HG03097 (cell line): ENCODE measurements at regions not wholly inside any gene's neighbourhood (a gene's known extent, or its start where the extent isn't known, plus 50 kb on each side); places are given as distances from the start of the nearest gene placed in this dataset.

Source experiments
- ATAC-seq: cut with Tn5 transposase; IDR thresholded peaks from one replicate; pipeline ENCODE4 v1.9.1; 2021; ENCODE audit not compliant: unreplicated experiment, low FRiP score

- ATAC-seq = no peak
These were observed 401.3 kb downstream of the BRINP1 start for GRCh38 chr9:118967901-118968300.

DNA sequence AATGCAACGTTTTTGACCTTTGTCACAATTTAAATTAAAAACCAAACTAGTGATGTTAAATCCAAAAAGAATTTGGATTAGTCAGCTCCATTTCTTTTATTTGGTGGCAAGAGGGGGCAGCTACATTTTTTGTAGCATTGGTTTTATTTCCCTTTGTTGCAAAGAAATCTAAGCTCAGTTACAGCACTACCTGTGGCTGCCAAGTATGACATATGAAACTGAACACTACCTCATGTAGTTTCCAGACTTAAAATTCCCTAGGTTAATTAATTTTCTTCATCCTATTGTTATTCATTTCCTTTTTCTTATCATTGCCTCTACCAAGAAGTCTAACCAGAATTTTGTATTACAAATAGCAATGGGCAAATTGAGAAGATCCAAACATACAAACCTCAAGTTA lies 393.5 kb downstream of the BRINP1 start:
- ATAC-seq = no peak

GRCh38 chr9:118976160-118976559 lies 393.1 kb downstream of the BRINP1 start:
- no peak for ATAC-seq

DNA sequence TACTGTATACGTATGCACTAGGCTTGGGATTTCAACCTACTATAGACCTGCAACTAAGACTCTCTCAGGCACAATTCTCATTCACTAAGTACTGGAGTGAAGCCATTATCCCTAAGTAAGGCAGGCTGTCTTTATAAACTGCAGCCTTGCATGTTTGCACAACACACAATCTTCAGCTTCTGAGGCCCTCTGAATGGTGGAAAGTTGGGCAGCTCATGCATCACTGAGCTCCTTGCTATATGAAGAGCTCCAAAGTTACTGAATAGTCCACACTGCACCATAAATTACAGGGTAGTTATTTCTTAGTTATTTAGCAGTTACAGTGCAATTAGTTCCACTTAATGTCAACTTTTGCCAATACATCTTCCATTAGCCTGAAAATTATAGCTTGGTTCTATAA lies 384.6 kb downstream of the BRINP1 start:
- ATAC-seq = no peak

DNA sequence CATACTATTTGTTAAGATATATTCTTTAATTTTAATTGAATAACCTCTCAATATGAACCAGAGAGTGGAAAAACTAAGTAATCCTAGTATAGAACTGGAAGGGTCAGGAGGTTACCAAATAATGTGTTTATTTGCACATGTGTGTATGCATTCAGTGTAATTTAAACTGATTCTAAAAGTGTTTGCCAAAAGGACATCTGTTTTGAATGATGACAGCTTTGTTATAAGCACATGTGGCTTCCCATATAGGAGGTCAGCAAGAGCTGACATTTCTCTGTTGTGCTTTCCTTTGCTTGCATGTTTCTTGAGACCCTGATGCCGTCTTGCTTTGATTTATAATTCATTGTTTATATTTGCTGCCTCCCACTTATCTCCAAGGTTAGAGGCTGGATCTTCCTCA lies 383.4 kb downstream of the BRINP1 start:
- ATAC-seq = no peak

- ATAC-seq = no peak
These were observed 382.1 kb downstream of the BRINP1 start for GRCh38 chr9:118987167-118987566.

DNA sequence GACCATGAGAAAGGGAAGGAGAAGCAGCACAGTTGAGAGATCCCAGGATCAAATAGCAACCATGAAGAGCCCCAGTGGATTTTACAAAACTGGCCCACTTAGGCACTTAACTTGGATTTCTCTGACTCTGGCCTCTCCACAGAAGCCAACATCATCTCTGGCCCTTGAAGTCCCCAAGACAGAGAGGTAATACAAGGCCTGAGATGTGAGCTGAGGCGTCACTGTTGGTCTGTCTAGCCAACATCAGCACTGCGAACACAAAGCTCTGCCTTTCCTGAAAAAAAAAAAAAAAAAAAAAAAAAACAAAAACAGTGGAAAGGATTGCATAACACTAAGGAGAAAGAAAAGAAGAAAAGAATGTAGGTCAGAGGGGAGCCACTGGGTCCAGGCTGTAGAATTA lies 378.3 kb downstream of the BRINP1 start:
- ATAC-seq = no peak

DNA sequence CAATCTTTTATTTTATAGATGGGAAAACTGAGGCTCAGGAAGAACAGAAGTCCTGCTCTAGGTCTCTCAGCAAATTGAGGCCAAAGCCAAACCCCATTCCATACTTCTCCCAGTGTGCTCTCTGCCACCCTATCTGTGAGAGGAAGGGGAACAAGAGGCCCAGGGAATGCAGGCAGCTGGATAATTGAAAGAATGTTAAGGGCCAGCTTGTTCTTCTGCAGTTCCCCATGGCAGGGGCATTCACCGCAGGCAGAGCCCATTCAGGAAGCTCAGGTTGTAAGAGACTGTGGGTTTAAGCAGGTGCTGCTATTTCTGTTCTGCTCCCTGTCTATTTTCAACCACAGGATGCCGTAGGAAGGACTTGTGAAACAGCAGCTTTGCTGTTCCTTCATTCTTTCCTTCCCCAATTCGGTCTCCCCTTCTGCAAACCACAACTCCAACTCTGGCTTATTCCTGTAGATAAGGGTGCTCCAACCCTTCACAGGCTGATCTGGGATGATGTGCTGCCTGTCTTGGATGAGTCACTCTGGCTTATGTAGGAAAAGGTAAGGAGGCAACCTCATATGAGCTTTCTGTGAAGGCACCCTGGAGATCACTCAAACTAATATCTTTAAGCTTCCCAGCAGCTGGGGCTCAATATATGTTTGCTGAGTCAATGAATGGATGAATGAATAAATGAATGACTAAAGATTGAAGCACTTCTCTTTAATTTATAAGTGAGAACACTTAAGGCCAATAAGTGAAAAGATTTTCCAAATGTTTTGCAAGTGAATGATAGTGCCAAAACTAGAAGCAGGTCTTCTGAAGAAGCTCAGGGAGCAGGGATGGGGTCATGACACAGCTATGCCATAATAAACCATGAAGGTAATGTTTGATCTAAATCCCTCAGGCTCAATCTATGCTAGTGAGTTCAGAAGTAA lies 377.6 kb downstream of the BRINP1 start:
- no peak for ATAC-seq

DNA sequence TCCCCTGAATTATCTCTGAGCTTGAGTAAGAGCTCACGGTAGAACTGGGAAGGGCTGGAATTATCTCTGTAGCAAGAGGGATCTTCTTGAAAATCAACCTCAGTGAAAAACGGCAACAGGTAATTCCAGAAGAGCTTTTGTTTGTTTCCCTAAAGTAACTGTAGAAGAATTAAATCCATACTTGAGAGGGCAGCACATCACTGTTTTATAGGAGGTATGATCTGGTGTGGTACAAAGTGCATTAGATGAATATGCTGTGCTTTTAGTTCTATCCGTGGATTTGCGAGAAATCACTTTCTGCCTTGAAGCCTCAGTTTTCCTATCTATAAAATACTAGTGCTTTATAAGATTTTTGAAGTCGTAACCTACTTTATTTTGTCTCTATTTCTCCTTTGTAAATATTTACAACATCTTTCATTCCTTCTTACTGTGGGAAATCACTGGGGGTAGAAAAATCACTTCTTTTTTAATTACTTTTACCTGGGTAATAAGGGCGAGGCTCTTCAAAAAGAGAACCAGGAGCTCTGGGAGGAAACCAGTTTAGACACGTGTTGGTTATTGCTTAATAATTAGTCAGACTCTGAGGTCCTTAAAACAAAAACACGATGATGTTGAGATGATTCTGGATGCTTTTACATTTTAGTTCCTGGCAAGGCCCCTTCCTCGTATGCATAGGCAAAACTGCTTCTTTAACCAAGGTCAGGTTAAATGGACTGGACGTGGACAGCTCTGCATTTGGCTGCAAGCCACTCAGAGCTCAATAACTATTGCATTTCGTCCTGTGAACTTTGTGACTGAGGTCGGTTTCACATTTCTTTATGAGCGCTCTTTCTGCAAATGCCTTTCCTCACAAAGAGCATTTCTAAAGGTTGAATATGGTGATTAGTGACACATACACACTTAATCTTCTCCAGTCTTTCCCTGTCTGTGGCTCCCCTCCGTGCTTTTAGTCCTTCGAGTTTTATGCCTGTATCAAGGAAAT lies 376.1 kb downstream of the BRINP1 start:
- ATAC-seq = no peak

- ATAC-seq = no peak
These were observed 375.3 kb downstream of the BRINP1 start for GRCh38 chr9:118993965-118994364.

DNA sequence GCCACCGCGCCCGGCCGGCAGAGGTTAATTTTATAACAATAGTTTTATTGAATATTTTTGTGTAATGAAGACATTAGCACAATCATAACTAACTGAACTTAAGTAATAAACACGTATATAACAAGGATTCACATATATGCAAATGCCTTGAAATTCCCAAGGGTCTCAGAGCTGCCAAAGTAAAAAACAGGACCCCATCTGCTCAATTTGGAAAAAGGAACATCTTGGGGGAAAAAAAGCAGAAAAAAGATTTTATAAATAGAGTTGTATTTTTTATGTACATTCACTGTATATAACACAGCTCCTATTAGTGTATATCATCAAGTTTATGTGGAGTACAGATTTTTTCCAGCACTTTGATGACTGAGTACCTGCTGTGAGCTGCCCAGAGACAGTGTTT lies 366.7 kb downstream of the BRINP1 start:
- no peak for ATAC-seq

- no peak for ATAC-seq
These were observed 366.0 kb downstream of the BRINP1 start for GRCh38 chr9:119003201-119003611.

GRCh38 chr9:119003882-119004617 lies 365.2 kb downstream of the BRINP1 start:
- no peak for ATAC-seq

GRCh38 chr9:119004618-119004990 lies 364.6 kb downstream of the BRINP1 start:
- ATAC-seq = no peak

DNA sequence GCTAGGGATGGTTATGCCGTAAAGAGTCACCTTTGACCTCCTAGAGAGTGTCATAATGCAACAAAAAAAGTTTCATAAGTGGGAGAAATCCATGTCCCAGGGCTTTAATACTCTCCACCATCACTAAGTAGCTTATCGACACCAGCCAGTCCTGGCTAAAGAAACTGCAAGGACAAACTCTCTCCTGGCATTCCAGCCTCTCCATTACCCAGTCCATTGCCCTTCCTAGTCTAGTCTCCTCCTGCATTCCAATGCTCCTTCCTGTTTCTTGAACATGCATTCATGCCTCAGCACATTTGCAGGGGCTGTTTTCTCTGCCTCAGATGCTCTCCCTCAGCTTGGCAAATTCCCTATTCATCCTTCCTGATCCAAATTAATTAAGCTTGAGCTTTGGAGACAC lies 364.1 kb downstream of the BRINP1 start:
- no peak for ATAC-seq

DNA sequence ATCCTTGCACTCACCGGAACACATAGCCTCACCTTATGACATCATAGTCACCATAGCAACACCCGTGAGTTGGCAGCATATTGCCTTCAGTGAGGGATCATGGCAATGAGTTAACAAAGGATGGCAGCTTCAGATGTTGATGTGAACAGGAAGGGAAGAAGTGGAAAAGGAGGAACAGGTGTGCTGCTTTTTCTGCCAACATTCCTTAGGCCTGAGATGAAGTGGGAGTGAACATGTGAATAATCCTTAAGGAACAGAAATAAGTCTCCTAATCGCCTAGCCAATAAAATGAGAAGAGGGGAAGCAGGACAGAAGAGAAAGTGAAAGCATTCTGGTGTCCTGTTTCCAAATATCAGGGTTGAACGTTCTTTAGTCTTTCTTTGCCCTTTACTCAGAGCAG lies 360.0 kb downstream of the BRINP1 start:
- ATAC-seq = no peak

DNA sequence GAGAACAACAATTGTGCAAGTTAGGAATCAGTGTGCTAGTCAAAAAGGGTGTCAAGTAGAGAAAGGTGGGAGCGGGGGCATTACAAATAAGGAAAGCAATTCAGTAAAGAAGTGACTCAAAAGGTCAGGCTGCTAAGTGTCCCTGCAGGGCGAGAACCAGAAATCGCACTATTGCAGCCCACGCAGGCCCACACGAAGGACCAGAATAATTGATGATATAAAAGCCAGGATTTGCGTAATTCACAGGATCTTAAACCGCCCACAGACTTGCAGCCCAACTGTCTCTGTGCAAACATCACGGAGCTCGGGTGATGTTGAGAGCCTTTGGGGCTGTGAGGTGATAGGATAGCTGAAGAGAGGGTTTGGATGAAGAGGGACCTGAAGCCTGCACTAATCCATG lies 349.0 kb downstream of the BRINP1 start:
- no peak for ATAC-seq

GRCh38 chr9:119020730-119021333 lies 348.4 kb downstream of the BRINP1 start:
- ATAC-seq = no peak

DNA sequence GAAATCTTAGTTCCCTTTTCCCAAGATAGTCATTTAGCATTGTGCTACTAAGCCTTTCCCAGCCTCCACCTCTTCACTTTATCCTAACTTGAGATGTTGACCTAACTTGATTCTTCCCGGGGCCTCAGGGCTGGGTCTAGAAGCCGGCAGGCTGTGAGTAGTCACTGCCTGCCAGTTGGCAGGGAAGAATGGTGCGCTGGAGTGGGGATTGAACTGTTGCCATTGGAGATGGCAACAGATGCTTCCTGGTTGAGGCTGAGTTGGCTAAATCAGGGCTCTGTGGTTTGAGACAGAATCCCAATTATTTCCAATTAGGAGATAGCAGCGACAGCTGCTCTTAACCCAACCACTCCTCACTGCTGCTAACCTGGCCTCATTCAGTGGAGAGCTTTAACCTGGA lies 343.1 kb downstream of the BRINP1 start:
- ATAC-seq = no peak
